HUES6 (cell line): ENCODE measurements at regions not wholly inside any gene's neighbourhood (a gene's known extent, or its start where the extent isn't known, plus 50 kb on each side); places are given as distances from the start of the nearest gene placed in this dataset.

Experiments used
- H3K27ac ChIP-seq: 2 replicates; pipeline ENCODE4 v1.7.0; 2013; ENCODE audit warnings: low read depth, mild to moderate bottlenecking, low read length, inconsistent platforms
- H3K27me3 ChIP-seq: 2 replicates; pipeline ENCODE4 v1.6.1; 2013; ENCODE audit warnings: low read length; ENCODE audit not compliant: control insufficient read depth, insufficient read depth
- H3K36me3 ChIP-seq: 2 replicates; pipeline ENCODE4 v1.6.1; 2013; ENCODE audit warnings: low read length; ENCODE audit not compliant: control insufficient read depth, insufficient read depth
- H3K4me1 ChIP-seq: 2 replicates; pipeline ENCODE4 v1.6.1; 2013; ENCODE audit warnings: low read length; ENCODE audit not compliant: control insufficient read depth, insufficient read depth
- H3K4me3 ChIP-seq: 2 replicates; pipeline ENCODE4 v1.5.1; 2013; ENCODE audit warnings: low read depth, low read length
- H3K9ac ChIP-seq: one replicate; pipeline ENCODE4 v1.6.1; 2013; ENCODE audit warnings: mild to moderate bottlenecking, low read length
- H3K9me3 ChIP-seq: 2 replicates; pipeline ENCODE4 v1.6.1; 2013; ENCODE audit warnings: low read depth, low read length; ENCODE audit not compliant: control insufficient read depth, insufficient read depth

DNA sequence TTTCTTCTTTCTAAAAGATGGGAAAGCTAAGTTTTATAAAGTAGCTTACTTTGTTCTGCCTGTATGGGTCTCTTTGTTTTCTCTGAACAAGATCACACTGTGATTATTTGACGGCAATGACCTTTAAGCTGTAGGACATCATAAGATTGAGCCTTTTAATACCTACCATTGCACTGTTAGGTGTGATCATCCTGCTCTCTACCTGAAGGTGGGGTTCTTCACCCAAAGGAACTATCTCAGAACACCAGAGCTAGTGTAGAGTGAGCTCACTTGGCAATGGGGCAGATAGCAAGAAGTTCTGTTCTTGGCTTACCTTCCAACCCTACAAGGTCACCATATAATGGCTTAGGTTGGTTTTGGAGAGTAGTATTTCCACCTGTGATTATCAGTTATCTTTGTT is 200.2 kb downstream of the SPATA31D1 start:
- H3K36me3 ChIP-seq: no peaks in the 10 kb centered on the region
- no peak overlapping the region for H3K9ac ChIP-seq
- no peaks in the 10 kb centered on the region; the same call in 1 of the 2 replicates for H3K4me1 ChIP-seq
- no peak overlapping the region for H3K27ac ChIP-seq
- H3K9me3 ChIP-seq: peaks cover 3% of the 10 kb centered on the region
- no peak overlapping the region for H3K4me3 ChIP-seq
- H3K27me3 ChIP-seq: no peaks in the 10 kb centered on the region

DNA sequence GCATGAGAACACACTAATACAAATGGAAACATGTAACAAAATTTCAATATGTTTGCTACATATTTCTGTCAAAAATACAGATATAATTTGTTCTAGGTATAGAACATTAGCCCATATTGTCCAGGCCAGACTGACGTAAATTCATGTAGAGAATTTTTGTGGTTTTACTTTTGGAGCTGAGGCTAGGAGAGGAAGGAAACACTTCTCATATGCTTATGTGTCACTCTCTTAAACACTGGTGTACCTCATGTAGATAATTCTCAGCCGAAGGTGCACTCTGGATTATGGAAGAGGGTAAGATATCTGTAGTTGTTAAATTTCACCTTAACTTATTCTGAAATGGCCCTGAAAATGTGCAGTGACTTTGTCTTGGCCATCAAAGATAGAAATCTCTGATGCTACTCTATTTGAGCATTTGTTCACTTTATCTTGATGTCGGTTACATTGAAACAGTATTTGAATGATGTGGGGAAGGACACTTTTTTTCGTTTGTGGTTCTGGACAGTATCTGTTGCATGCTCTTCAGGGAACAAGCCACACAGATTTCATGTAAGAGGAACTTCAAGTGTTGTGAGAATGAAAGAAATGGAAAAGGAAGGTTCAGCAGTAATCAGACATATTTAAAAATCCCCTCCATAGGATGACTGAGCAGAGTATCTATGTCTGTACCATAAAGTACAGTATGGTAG is 202.7 kb downstream of the SPATA31D1 start:
- Histone ChIP-seq H3K9ac (no peak overlapping the region), H3K27ac (no peak overlapping the region), H3K36me3 (no peaks in the 10 kb centered on the region), H3K4me1 (no peaks in the 10 kb centered on the region), H3K27me3 (no peaks in the 10 kb centered on the region), H3K9me3 (peaks cover 11% of the 10 kb centered on the region), H3K4me3 (no peak overlapping the region)

DNA sequence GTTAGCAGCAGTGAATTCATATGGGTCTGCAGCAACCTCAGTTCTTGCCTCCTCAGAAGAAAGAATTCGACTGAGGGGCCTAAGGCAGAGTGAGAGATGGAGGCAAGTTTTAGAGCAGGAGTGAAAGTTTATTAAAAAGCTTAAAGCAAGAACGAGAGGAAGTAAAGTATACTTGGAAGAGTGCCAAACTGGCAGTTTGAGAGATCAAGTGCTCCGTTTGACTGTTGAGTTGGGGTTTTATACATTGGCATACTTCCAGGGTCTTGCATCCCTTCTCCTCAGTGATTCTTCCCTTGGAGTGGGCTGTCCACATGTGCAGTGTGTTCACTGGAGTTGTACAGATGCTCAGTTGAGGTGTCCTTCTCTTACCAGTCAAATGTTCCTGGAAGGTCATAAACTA is 203.6 kb downstream of the SPATA31D1 start:
- Histone ChIP-seq H3K27ac (no peak overlapping the region), H3K9ac (no peak overlapping the region), H3K4me3 (no peak overlapping the region), H3K36me3 (no peaks in the 10 kb centered on the region), H3K4me1 (peaks cover 5% of the 10 kb centered on the region; the same call in 1 of the 2 replicates), H3K9me3 (peaks cover 11% of the 10 kb centered on the region), H3K27me3 (no peaks in the 10 kb centered on the region)

DNA sequence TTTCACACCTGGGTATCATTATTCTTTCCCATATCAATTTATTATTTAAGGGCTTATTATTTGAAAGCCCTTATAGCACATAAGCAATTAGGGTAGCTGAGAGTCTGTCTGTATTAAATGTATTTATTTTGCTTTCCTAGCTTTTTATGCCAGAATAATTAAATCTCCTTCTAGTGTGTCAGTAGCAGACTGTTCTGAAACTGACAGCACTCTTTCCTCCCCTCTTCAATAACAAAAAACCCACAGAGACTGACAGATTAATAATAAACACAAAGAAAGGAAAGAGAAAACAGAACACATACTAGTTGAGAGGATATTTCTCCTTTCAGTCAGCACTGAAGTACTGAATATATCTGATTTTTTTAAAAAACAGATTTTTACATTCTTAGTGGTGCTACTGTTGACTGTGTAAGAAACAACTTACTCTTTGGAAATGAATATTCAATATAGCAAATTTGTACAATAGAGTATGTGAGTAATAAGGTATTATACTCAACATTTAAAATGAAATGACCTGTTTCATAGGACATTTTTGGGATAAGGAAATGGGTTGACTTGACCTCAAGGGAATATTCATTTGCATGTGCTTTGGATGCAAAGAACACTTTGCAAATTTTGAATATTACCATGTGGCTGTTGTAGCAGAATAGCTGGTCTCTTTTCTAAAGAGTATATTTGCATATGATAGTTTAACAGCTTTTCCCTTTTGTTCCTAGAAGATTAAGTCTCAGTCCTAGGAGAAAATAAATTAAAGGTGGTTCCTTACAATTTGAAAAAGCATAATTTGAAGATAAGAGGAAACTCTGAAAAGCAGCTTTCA is 208.3 kb downstream of the SPATA31D1 start:
- H3K9me3 ChIP-seq: peaks cover 11% of the 10 kb centered on the region
- no peaks in the 10 kb centered on the region for H3K36me3 ChIP-seq
- no peak overlapping the region for H3K9ac ChIP-seq
- H3K4me3 ChIP-seq: no peak overlapping the region
- H3K27me3 ChIP-seq: no peaks in the 10 kb centered on the region
- H3K27ac ChIP-seq: no peak overlapping the region
- H3K4me1 ChIP-seq: peaks cover 9% of the 10 kb centered on the region

GRCh38 chr9:82201196-82201595 is 212.6 kb downstream of the SPATA31D1 start:
- Histone ChIP-seq H3K27ac (no peak overlapping the region), H3K4me1 (peaks cover 11% of the 10 kb centered on the region), H3K36me3 (no peaks in the 10 kb centered on the region), H3K4me3 (no peak overlapping the region), H3K9ac (no peak overlapping the region), H3K9me3 (no peaks in the 10 kb centered on the region), H3K27me3 (no peaks in the 10 kb centered on the region)

GRCh38 chr9:82202808-82203207 is 214.2 kb downstream of the SPATA31D1 start:
- H3K27me3 ChIP-seq: no peaks in the 10 kb centered on the region
- H3K9me3 ChIP-seq: no peaks in the 10 kb centered on the region
- no peaks in the 10 kb centered on the region for H3K36me3 ChIP-seq
- H3K27ac ChIP-seq: no peak overlapping the region
- peaks cover 7% of the 10 kb centered on the region for H3K4me1 ChIP-seq
- H3K9ac ChIP-seq: no peak overlapping the region
- no peak overlapping the region for H3K4me3 ChIP-seq

GRCh38 chr9:82206490-82206889 is 217.9 kb downstream of the SPATA31D1 start:
- H3K36me3 ChIP-seq: no peaks in the 10 kb centered on the region
- no peak overlapping the region for H3K4me3 ChIP-seq
- no peaks in the 10 kb centered on the region for H3K27me3 ChIP-seq
- peaks cover 7% of the 10 kb centered on the region for H3K4me1 ChIP-seq
- no peaks in the 10 kb centered on the region for H3K9me3 ChIP-seq
- no peak overlapping the region for H3K9ac ChIP-seq
- H3K27ac ChIP-seq: no peak overlapping the region

- H3K27me3 ChIP-seq: no peaks in the 10 kb centered on the region
- H3K4me3 ChIP-seq: no peak overlapping the region
Observed at GRCh38 chr9:82206946-82207345, 218.4 kb downstream of the SPATA31D1 start.

DNA sequence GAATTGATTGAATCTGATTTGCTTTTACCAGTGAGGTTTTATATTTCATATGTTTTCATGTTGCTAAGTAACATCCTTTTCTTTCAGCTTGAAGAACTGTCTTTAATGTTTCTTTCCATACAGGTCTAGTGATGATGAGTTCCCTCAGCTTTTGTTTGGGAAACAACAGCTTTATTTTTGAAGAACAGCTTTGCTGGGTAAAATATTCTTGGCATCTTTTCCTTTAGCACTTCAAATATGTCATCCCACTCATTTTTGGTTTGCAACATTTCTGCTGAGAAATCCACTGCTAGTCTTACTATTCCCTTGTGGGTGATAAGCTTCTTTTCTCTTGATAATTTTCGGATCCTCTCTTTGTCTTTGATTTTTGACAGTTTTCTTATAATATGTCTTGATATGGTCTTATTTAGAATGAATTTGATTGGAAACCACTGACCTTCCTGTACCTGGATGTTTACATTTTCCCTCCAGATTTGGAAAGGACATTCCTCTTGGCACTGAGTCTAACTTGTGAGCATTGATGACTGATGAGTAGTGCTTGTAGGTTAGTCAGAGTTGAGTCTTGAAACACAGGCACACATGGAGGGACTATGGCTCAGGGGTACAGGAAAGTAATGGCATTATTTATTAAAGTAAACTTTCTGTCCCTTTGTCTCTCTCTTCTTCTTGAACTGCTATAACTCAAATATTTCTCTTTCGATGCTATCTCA is 220.3 kb downstream of the SPATA31D1 start:
- Histone ChIP-seq H3K4me3 (no peak overlapping the region), H3K27me3 (no peaks in the 10 kb centered on the region), H3K9ac (no peak overlapping the region), H3K27ac (no peak overlapping the region), H3K9me3 (peaks cover 4% of the 10 kb centered on the region; the same call in 1 of the 2 replicates), H3K36me3 (no peaks in the 10 kb centered on the region), H3K4me1 (peaks cover 7% of the 10 kb centered on the region)

More at GRCh38 chr9:82206946-82207345, 218.4 kb downstream of the SPATA31D1 start:
- Histone ChIP-seq H3K9me3 (no peaks in the 10 kb centered on the region), H3K36me3 (no peaks in the 10 kb centered on the region), H3K9ac (no peak overlapping the region), H3K4me1 (peaks cover 7% of the 10 kb centered on the region), H3K27ac (no peak overlapping the region)

GRCh38 chr9:82209797-82210470 is 221.4 kb downstream of the SPATA31D1 start:
- H3K9me3 ChIP-seq: peaks cover 4% of the 10 kb centered on the region; the same call in 1 of the 2 replicates
- H3K27ac ChIP-seq: no peak overlapping the region

More at GRCh38 chr9:82209797-82210470, 221.4 kb downstream of the SPATA31D1 start:
- Histone ChIP-seq H3K36me3 (no peaks in the 10 kb centered on the region), H3K27me3 (no peaks in the 10 kb centered on the region), H3K4me1 (peaks cover 7% of the 10 kb centered on the region), H3K9ac (no peak overlapping the region), H3K4me3 (no peak overlapping the region)
